ENCODE measurements at regions not wholly inside any gene's neighbourhood (a gene's known extent, or its start where the extent isn't known, plus 50 kb on each side); places are given as distances from the start of the nearest gene placed in this dataset.
"Not testable (repeated sequence)": the region's sequence is repeated elsewhere in the genome, so short reads cannot be mapped to it uniquely, and the experiment has no call there.

DNA sequence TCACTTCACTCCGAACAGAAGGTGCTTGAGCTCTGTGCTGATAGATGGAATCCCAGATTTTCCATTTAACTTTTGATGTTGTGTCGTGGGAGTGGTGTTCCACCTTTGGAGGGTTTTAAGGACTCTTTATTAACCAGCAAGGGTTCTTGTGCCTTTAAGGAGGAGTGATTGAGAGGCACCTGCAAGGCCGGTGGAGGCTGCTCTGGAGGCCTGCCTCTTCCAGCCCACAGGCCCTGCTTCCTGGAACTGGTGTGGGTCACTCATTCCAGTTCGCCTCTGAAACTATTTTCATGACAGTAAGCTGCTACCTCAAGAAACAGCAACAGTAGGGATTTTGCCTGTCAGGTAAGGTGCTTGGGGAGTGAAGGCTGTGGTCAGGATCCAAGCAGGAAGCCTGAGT, 58.8 kb upstream of the APCDD1L start:
- no peak for DNase-seq (ENCODE audit: insufficient read length, low spot score)
- FAIRE-seq = no peak
- TF ChIP-seq, protein P1, sequence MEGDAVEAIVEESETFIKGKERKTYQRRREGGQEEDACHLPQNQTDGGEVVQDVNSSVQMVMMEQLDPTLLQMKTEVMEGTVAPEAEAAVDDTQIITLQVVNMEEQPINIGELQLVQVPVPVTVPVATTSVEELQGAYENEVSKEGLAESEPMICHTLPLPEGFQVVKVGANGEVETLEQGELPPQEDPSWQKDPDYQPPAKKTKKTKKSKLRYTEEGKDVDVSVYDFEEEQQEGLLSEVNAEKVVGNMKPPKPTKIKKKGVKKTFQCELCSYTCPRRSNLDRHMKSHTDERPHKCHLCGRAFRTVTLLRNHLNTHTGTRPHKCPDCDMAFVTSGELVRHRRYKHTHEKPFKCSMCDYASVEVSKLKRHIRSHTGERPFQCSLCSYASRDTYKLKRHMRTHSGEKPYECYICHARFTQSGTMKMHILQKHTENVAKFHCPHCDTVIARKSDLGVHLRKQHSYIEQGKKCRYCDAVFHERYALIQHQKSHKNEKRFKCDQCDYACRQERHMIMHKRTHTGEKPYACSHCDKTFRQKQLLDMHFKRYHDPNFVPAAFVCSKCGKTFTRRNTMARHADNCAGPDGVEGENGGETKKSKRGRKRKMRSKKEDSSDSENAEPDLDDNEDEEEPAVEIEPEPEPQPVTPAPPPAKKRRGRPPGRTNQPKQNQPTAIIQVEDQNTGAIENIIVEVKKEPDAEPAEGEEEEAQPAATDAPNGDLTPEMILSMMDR (IDR thresholded peaks at IDR 0.05; ENCODE audit: insufficient read depth, missing control alignments) = no peak

DNA sequence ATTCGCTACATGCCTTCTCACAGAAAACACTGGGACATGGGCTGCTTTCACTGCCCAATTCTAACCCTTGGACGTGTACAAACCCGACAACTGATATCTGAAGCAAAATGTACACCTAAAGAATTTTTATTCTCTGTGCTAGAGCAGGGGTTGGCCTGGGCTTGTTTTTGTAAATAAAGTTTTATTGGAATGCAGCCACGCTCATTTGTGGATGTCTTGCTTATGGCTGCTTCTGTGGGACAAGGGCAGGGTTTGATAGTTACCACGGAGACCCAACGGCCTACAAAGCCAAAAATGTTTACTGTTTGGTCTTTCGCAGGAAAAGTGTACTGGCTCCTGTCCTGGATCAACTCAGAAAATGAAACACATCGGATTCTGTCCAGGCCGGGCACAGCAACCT, 58.1 kb upstream of the APCDD1L start:
- DNase-seq (ENCODE audit: insufficient read length, low spot score) (no peak), FAIRE-seq (no peak)
- TF ChIP-seq, protein P1 (IDR thresholded peaks at IDR 0.05; ENCODE audit: insufficient read depth, missing control alignments) = no peak

DNA sequence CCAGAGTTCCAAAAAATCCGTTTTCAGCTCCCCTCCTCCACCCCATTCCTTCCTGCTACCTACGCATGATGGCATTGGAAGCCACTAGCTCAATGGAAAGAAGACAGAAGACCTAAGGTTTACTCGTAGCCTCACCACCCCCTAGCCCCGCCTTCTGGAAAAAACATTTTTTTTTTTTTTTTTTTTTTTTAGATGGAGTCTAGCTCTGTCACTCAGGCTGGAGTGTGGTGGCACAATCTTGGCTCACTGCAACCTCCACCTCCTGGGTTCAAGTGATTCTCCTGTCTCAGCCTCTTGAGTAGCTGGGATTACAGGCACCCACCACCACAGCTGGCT, 57.2 kb upstream of the APCDD1L start:
- not testable (repeated sequence) for DNase-seq (ENCODE audit: insufficient read length, low spot score); FAIRE-seq

DNA sequence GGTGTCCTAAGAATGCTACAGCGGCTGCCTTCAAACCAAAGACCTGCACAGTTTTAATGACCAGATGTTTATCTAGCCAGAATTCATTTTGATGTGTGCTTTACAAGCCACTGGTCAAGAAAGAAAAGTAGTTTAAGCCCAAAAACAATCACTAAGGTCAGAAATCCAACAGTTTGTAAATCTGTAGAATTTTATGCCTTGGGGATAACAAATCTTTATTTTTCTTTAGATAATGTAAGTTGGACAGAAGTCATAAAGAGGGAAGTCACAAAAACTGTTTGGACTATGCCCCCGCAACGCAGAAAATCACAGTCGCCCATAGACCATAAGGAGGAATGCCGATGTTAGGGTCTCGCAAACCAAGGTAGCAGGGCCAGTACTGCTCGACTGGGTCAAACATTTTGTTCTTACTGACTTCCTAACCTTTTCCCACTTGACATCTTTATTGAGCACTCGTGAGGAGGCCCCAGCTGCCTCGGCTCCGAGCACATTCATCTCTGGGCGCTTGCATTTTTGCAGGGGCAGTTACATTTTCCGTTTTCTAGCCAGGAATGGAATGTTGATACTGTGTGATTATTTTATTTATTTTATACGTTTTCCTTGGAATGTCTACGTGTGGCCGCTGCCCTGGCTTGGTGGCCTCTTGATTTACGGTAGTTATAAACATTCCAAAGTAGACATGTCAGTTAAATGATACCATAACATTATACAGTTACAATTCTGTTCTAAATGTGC, 56.7 kb upstream of the APCDD1L start:
- DNase-seq (ENCODE audit: insufficient read length, low spot score) = no peak
- TF ChIP-seq, protein P1 (IDR thresholded peaks at IDR 0.05; ENCODE audit: insufficient read depth, missing control alignments) = no peak

DNA sequence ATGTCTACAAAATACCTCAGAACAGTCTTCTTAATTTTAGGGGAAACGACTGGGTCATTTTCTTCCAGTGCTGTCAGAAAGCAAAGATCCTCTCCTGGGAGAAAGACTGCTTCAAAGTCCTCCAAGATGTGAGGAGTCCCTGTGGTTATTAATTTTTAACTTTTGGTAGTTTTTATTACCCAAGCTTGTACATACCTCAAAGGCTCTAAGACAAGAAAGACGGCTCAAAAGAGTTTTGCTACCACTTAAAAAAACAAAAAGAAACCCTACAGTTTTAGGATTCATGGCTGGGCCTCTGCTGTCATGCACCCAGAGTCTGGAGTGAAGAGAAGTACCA, 56.1 kb upstream of the APCDD1L start:
- TF ChIP-seq, protein P1 (IDR thresholded peaks at IDR 0.05; ENCODE audit: insufficient read depth, missing control alignments) = no peak
- FAIRE-seq (no peak), DNase-seq (ENCODE audit: insufficient read length, low spot score) (no peak)

More for the DNA sequence above, 56.7 kb upstream of the APCDD1L start:
- no peak for FAIRE-seq

DNA sequence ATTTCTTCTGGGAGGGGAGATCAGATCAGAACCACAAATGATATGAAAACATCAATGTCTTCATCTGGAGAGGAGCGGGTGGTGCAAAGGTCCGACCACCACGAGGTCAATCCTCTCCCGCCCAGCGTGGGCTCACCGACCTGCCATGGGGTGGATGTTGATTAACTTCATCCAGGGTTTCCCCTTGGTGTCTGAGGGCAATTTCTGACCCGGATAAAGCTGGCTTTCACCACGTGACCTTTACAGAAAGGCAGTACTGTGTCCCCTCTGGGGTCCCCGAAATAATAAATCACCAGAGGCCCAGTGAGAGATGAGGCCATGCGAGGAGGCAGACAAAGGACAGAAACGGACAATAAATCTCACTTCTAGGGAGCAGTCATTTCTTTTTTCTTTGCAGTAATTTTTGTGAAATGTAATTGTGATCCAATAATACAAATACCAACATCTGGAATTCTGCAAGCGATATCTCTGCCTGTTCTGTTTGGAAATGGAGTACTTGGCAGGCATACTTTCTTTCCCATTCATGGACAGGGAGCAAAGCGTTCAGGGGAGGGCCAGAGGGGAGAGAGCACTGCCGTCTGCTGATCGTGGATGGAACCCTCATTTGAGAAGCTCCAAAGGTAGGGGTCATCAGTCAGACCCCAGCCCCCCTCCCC, 55.1 kb upstream of the APCDD1L start:
- DNase-seq (ENCODE audit: insufficient read length, low spot score) (no peak), FAIRE-seq (no peak)
- TF ChIP-seq, protein P1 (IDR thresholded peaks at IDR 0.05; ENCODE audit: insufficient read depth, missing control alignments) = no peak

DNA sequence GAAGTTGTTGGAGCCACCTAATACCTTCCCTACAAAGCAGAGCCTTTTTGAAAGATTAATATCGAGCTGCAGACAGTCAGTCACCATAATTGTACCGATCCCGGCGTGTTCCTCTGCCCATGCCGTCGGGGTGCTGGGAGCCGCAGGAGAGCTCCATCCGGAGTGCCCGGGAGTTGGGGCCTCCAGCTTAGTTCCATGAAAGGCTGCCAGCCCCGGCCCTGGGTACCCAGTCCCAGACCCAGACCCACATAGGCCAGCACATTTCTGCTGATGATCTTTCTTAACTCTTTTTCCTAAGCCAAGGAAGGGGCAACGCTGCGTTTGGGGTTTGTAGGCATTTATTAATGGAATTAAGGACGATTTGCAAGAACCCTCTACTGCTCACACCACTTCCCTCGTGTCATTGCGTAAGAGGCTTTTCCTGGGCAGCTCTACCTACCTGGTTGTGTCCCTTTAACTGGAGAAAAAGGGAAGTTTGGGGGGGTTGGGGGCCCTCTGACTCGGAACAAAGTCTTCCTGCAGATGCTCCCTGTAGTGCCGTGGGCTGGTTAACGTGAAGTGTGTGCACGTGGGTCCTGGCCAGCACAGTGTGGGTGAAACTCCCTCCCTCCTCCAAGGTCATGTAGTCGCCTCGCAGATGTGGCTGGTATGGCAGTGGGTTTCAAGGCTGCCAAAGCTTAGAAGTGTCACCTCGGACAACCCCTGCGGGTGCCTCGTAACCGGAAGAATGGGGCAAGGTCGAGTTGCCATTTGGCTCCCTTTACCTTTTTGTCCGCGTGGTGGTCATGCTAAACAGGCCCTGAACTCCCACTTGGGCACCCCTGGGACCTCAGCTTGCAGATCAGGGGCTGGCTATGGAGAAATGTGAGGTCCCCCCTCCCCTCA, 54.3 kb upstream of the APCDD1L start:
- TF ChIP-seq, protein P1 (IDR thresholded peaks at IDR 0.05; ENCODE audit: insufficient read depth, missing control alignments) = no peak
- DNase-seq (ENCODE audit: insufficient read length, low spot score) (no peak), FAIRE-seq (no peak)
